Endothelial cell of umbilical vein (primary cell): ENCODE measurements at regions not wholly inside any gene's neighbourhood (a gene's known extent, or its start where the extent isn't known, plus 50 kb on each side); places are given as distances from the start of the nearest gene placed in this dataset.

Experiments used
- BruUV-seq: library from RNA; stranded (reverse); fragments of 400-500 nt; replicated peaks from 2 replicates; lab custom pipeline; 2021; lab: Mats Ljungman, UMichigan
- CTCF ChIA-PET: fragments of 300-600, 350-600 bp; sonication (Branson Sonifier 250); formaldehyde crosslinking; loops from one replicate; lab custom pipeline; 2021; ENCODE audit warnings: antibody characterized with exemption, inconsistent platforms; lab: Charles Lee
- POLR2A ChIA-PET: fragments of 300-600, 350-600 bp; sonication (Branson Sonifier 250); formaldehyde crosslinking; loops from one replicate; lab custom pipeline; 2021; ENCODE audit warnings: antibody characterized with exemption, inconsistent platforms; lab: Charles Lee
- DNase-seq: peaks from one replicate; pipeline ENCODE4 v3.0.0-alpha.2; 2011; ENCODE audit warnings: low read depth, low spot score
- FAIRE-seq: peaks from 2 replicates; lab custom pipeline; 2011; peaks lifted over from hg19 to GRCh38; lab: Jason Lieb, UNC
- H2AFZ ChIP-seq: 2 replicates; pipeline ENCODE4 v1.6.0; 2012; ENCODE audit warnings: low read depth, low read length, control low read depth, inconsistent platforms
- H3K27ac ChIP-seq: 2 replicates; pipeline ENCODE4 v1.5.1; 2011; ENCODE audit warnings: low read depth, mild to moderate bottlenecking, control low read depth, low read length, moderate library complexity; ENCODE audit not compliant: insufficient read depth
- H3K27me3 ChIP-seq, 2 experiments: 2 replicates each; pipeline versions ENCODE4 v1.6.0 to v1.6.1; 2011; ENCODE audit warnings: low read length in 2 of 2, mixed read lengths in 1 of 2; ENCODE audit not compliant: control insufficient read depth in 2 of 2, insufficient read depth in 2 of 2
- H3K36me3 ChIP-seq, 2 experiments: 2 replicates in 1 of 2; 3 replicates in 1 of 2; pipeline ENCODE4 v1.5.1; 2011; ENCODE audit warnings: low read length in 2 of 2, mild to moderate bottlenecking in 1 of 2, moderate library complexity in 1 of 2; ENCODE audit not compliant: control insufficient read depth in 2 of 2, insufficient read depth in 2 of 2; ENCODE audit errors: extremely low read depth in 1 of 2
- H3K4me1 ChIP-seq: 3 replicates; pipeline ENCODE4 v1.5.1; 2011; ENCODE audit warnings: mild to moderate bottlenecking, low read length; ENCODE audit not compliant: control insufficient read depth, insufficient read depth; ENCODE audit errors: extremely low read depth
- H3K4me2 ChIP-seq: 2 replicates; pipeline ENCODE4 v1.6.1; 2011; ENCODE audit warnings: low read length, control low read depth, mixed read lengths; ENCODE audit not compliant: insufficient read depth
- H3K4me3 ChIP-seq, 3 experiments: fragments of 200-600 bp in 1 of 3; sonication (generic), shearing (Covaris generic) in 1 of 3; replicated peaks in 1 of 3; 2 replicates each; pipeline ENCODE4 v1.5.1; 2011 to 2016; ENCODE audit warnings: control low read depth in 3 of 3, low read length in 3 of 3, mild to moderate bottlenecking in 2 of 3, inconsistent platforms in 1 of 3, low read depth in 1 of 3, moderate library complexity in 1 of 3; ENCODE audit not compliant: insufficient read depth in 1 of 3
- H3K79me2 ChIP-seq: 2 replicates; pipeline ENCODE4 v1.6.0; 2012; ENCODE audit warnings: low read length, inconsistent platforms; ENCODE audit not compliant: control insufficient read depth, insufficient read depth
- H3K9ac ChIP-seq: replicated peaks from 2 replicates; pipeline ENCODE3; 2011; ENCODE audit warnings: low read length, control low read depth; ENCODE audit not compliant: insufficient read depth; ENCODE audit errors: extremely low read depth
- H3K9me1 ChIP-seq: replicated peaks from 3 replicates; pipeline ENCODE4 v1.6.0; 2011; ENCODE audit warnings: mild to moderate bottlenecking, low read length; ENCODE audit not compliant: control insufficient read depth, insufficient read depth; ENCODE audit errors: extremely low read depth
- H3K9me3 ChIP-seq: replicated peaks from 2 replicates; pipeline ENCODE4 v1.5.1; 2012; ENCODE audit warnings: low read length, inconsistent platforms; ENCODE audit not compliant: control insufficient read depth, insufficient read depth
- H4K20me1 ChIP-seq: replicated peaks from 2 replicates; pipeline ENCODE3; 2011; ENCODE audit warnings: mild to moderate bottlenecking, low read length; ENCODE audit not compliant: control insufficient read depth, insufficient read depth; ENCODE audit errors: extremely low read depth
- CTCF ChIP-seq, 2 donors: IDR thresholded peaks; 1 replicate in 1 of 2; 2 replicates in 1 of 2; pipeline ENCODE4 v1.5.1; 2011; ENCODE audit warnings: low read length in 2 of 2, mild to moderate bottlenecking in 2 of 2, moderate library complexity in 2 of 2, control low read depth in 1 of 2, inconsistent platforms in 1 of 2, low read depth in 1 of 2; ENCODE audit not compliant: insufficient read depth in 1 of 2; ENCODE audit errors: extremely low read depth in 1 of 2
- EZH2 ChIP-seq: IDR thresholded peaks from 2 replicates; pipeline ENCODE4 v1.6.1; 2012; ENCODE audit warnings: borderline replicate concordance, low read depth, mild to moderate bottlenecking, moderate library complexity, low read length, inconsistent platforms; ENCODE audit not compliant: severe bottlenecking
- FOS ChIP-seq: IDR thresholded peaks from 2 replicates; pipeline ENCODE4 v1.6.1; 2011; ENCODE audit warnings: mild to moderate bottlenecking, low read length, moderate library complexity, borderline replicate concordance; ENCODE audit not compliant: insufficient read depth
- GATA2 ChIP-seq: IDR thresholded peaks from 2 replicates; pipeline ENCODE4 v1.7.0; 2011; ENCODE audit warnings: low read depth, mild to moderate bottlenecking, moderate library complexity, mixed read lengths, low read length; ENCODE audit not compliant: insufficient read length, insufficient read depth
- JUN ChIP-seq: IDR thresholded peaks from 2 replicates; pipeline ENCODE4 v1.6.1; 2011; ENCODE audit warnings: borderline replicate concordance, low read depth; ENCODE audit not compliant: insufficient read length, insufficient read depth
- MAX ChIP-seq: IDR thresholded peaks from 2 replicates; pipeline ENCODE4 v1.6.1; 2011; ENCODE audit not compliant: insufficient read depth, insufficient read length
- MYC ChIP-seq: IDR thresholded peaks from one replicate; pipeline ENCODE4 v1.6.1; 2011; ENCODE audit warnings: mild to moderate bottlenecking, low read depth, low read length
- POLR2A ChIP-seq: IDR thresholded peaks from 2 replicates; pipeline ENCODE4 v1.6.1; 2012; ENCODE audit warnings: low read depth, mild to moderate bottlenecking, control low read depth, low read length
- POLR2AphosphoS5 ChIP-seq: IDR thresholded peaks from 2 replicates; pipeline ENCODE4 v1.6.1; 2012; ENCODE audit warnings: low read depth, mild to moderate bottlenecking, control low read depth, low read length, moderate library complexity; ENCODE audit not compliant: insufficient read depth
- dilution Hi-C: fragments of 300-500 bp; cut with MboI; formaldehyde crosslinking; loops from one replicate; pipeline ENCODE4 v1.15.0; 2019; ENCODE audit warnings: low sequenced_read_pairs; ENCODE audit not compliant: extremely low pct_ligation_motif_present
- intact Hi-C: fragments of 100-400 bp; cut with micrococcal nuclease; formaldehyde crosslinking; loops from one replicate; pipeline ENCODE4 v1.10.0; 2022

- H3K9ac ChIP-seq, result no peak overlapping the region
- no peak for FAIRE-seq
- H3K4me1 ChIP-seq, result peaks cover 3% of the 10 kb centered on the region
- BruUV-seq, result no TSS peak
- no peaks in the 10 kb centered on the region for H3K9me1 ChIP-seq
- dilution Hi-C loops, result no loop called here
- H2AFZ ChIP-seq, result no peak overlapping the region
- no peaks in the 10 kb centered on the region for H3K9me3 ChIP-seq
- H3K27me3 ChIP-seq, result peaks cover 0 to 2% of the 10 kb centered on the region in 2 experiments
- DNase-seq, result no peak
- no peak overlapping the region for H3K4me2 ChIP-seq
- H3K79me2 ChIP-seq, result no peaks in the 10 kb centered on the region
- no peak overlapping the region for H3K4me3 ChIP-seq
- ChIA-PET POLR2A (no interaction called here), CTCF (no interaction called here)
- no peaks in the 10 kb centered on the region for H4K20me1 ChIP-seq
- no peaks in the 10 kb centered on the region for H3K36me3 ChIP-seq
- H3K27ac ChIP-seq, result no peak overlapping the region
- TF ChIP-seq MYC (no peak), MAX (no peak), JUN (no peak), POLR2A (no peak), CTCF (IDR thresholded peaks at IDR 0.05; ENCODE audit: extremely low read depth in 1 of 2, insufficient read depth in 1 of 2, low read depth in 1 of 2, low read length in 2 of 2) (no peak), GATA2 (no peak), FOS (no peak), POLR2AphosphoS5 (no peak), EZH2 (no peak)
- intact Hi-C loops, result no loop called here
Measured at GRCh38 chr2:173452416-173452815, 97.7 kb downstream of the CDCA7 start.
